HepG2 (cell line): ENCODE measurements at regions not wholly inside any gene's neighbourhood (a gene's known extent, or its start where the extent isn't known, plus 50 kb on each side); places are given as distances from the start of the nearest gene placed in this dataset.

Experiments used
- ATAC-seq: fragments of 200-7000 bp; cut with Tn5 transposase; 3 replicates; pipeline ENCODE4 v1.9.1; 2020; ENCODE audit warnings: mild to moderate bottlenecking, moderate library complexity
- BruUV-seq: library from RNA; stranded (reverse); fragments of 400-500 nt; replicated peaks from 2 replicates; lab custom pipeline; 2021; lab: Mats Ljungman, UMichigan
- CTCF ChIA-PET: fragments of 300-600 bp; formaldehyde crosslinking; extraction: SDS; loops from one replicate; lab custom pipeline; 2021; ENCODE audit warnings: low total read pairs, inconsistent platforms, low intra/inter-chr PET ratio; lab: Yijun Ruan, JAX
- POLR2A ChIA-PET: fragments of 350-600 bp; sonication (Branson Sonifier 250); formaldehyde crosslinking; loops from one replicate; lab custom pipeline; 2020; ENCODE audit warnings: antibody characterized with exemption, inconsistent platforms; lab: Yijun Ruan, JAX
- DNase-seq: peaks from one replicate; pipeline ENCODE4 v3.0.0-alpha.2; 2015; ENCODE audit warnings: low spot score
- FAIRE-seq: peaks from 3 replicates; lab custom pipeline; 2011; peaks lifted over from hg19 to GRCh38; lab: Jason Lieb, UNC
- H2AFZ ChIP-seq: one replicate; pipeline ENCODE4 v1.6.1; 2011; ENCODE audit warnings: low read length, inconsistent platforms
- H3K27ac ChIP-seq: fragments of 300-600 bp; 3 replicates; pipeline ENCODE4 v1.8.0; 2011; ENCODE audit warnings: mixed run types, mild to moderate bottlenecking, mixed read lengths, low read length, inconsistent platforms; ENCODE audit not compliant: insufficient read depth; ENCODE audit errors: extremely low read length
- H3K27me3 ChIP-seq, 2 experiments: fragments of 200-600 bp in 1 of 2; 2 replicates in 1 of 2; 3 replicates in 1 of 2; pipeline versions ENCODE4 v1.6.0 to v1.8.0; 2011; ENCODE audit warnings: low read length in 2 of 2, mild to moderate bottlenecking in 2 of 2, moderate library complexity in 2 of 2, inconsistent platforms in 1 of 2; ENCODE audit not compliant: insufficient read depth in 2 of 2, control insufficient read depth in 1 of 2
- H3K36me3 ChIP-seq, 2 experiments: fragments of 200-600 bp in 1 of 2; replicated peaks in 1 of 2; 2 replicates in 1 of 2; 3 replicates in 1 of 2; pipeline versions ENCODE4 v1.5.1 to v1.8.0; 2011; ENCODE audit warnings: low read length in 2 of 2, inconsistent platforms in 1 of 2; ENCODE audit not compliant: insufficient read depth in 2 of 2, control insufficient read depth in 1 of 2
- H3K4me1 ChIP-seq: 2 replicates; pipeline ENCODE4 v1.5.1; 2012; ENCODE audit warnings: low read length, inconsistent platforms; ENCODE audit not compliant: insufficient read depth
- H3K4me2 ChIP-seq: 2 replicates; pipeline ENCODE4 v1.6.0; 2011; ENCODE audit warnings: low read depth, low read length, inconsistent platforms
- H3K4me3 ChIP-seq, 3 experiments: fragments of 200-600 bp in 1 of 3; sonication (generic), shearing (Covaris generic) in 1 of 3; replicated peaks in 1 of 3; 2 replicates each; pipeline ENCODE4 v1.5.1; 2011 to 2016; ENCODE audit warnings: low read length in 3 of 3, inconsistent platforms in 2 of 3, low read depth in 2 of 3, mild to moderate bottlenecking in 2 of 3, control low read depth in 1 of 3, mixed read lengths in 1 of 3; ENCODE audit not compliant: insufficient read depth in 1 of 3
- H3K79me2 ChIP-seq: one replicate; pipeline ENCODE4 v1.6.1; 2011; ENCODE audit warnings: low read length, inconsistent platforms; ENCODE audit not compliant: insufficient read depth
- H3K9ac ChIP-seq: 2 replicates; pipeline ENCODE4 v1.6.0; 2011; ENCODE audit warnings: mild to moderate bottlenecking, low read depth, low read length, inconsistent platforms; ENCODE audit not compliant: insufficient read depth
- H3K9me3 ChIP-seq: 2 replicates; pipeline ENCODE4 v1.5.1; 2012; ENCODE audit warnings: mild to moderate bottlenecking, low read length
- H4K20me1 ChIP-seq: 2 replicates; pipeline ENCODE4 v1.6.0; 2011; ENCODE audit warnings: inconsistent platforms, mild to moderate bottlenecking, low read length, moderate library complexity; ENCODE audit not compliant: insufficient read depth
- ARID2 ChIP-seq: sonication (generic); formaldehyde crosslinking; IDR thresholded peaks from 2 replicates; pipeline ENCODE4 v1.8.1; 2022; ENCODE audit warnings: mild to moderate bottlenecking, missing genetic modification reagents, borderline replicate concordance
- FOXP1 ChIP-seq, 2 experiments: fragments of 450-650 bp in 1 of 2; IDR thresholded peaks; 2 replicates each; pipeline ENCODE4 v1.6.1; 2017 to 2018; ENCODE audit warnings: antibody characterized with exemption in 1 of 2
- HHEX ChIP-seq: IDR thresholded peaks from 2 replicates; pipeline ENCODE4 v1.6.1; 2016; ENCODE audit warnings: control low read depth
- MLXIP ChIP-seq: sonication (generic); formaldehyde crosslinking; IDR thresholded peaks from 2 replicates; pipeline ENCODE4 v1.9.0; 2021; ENCODE audit warnings: missing genetic modification reagents, borderline replicate concordance
- MTA3 ChIP-seq: sonication (generic); formaldehyde crosslinking; IDR thresholded peaks from 2 replicates; pipeline ENCODE4 v1.4.0; 2020; ENCODE audit warnings: missing genetic modification reagents
- MTF2 ChIP-seq: sonication (generic); formaldehyde crosslinking; IDR thresholded peaks from 2 replicates; pipeline ENCODE4 v1.5.0; 2020; ENCODE audit warnings: missing genetic modification reagents, borderline replicate concordance
- SIX4 ChIP-seq: sonication (generic); formaldehyde crosslinking; IDR thresholded peaks from 2 replicates; pipeline ENCODE4 v1.4.0; 2020; ENCODE audit warnings: missing genetic modification reagents
- SP140L ChIP-seq: sonication (generic); formaldehyde crosslinking; IDR thresholded peaks from 2 replicates; pipeline ENCODE4 v1.4.0; 2020; ENCODE audit warnings: missing genetic modification reagents, borderline replicate concordance
- XRCC5 ChIP-seq: fragments of 200-400 bp; formaldehyde crosslinking; optimal IDR thresholded peaks from 2 replicates; pipeline ENCODE3; 2017; ENCODE audit warnings: mild to moderate bottlenecking, low read length
- ZNF17 ChIP-seq: sonication (generic); formaldehyde crosslinking; IDR thresholded peaks from 2 replicates; pipeline ENCODE4 v1.5.0; 2020; ENCODE audit warnings: mild to moderate bottlenecking, missing genetic modification reagents
- ZNF20 ChIP-seq: sonication (generic); formaldehyde crosslinking; IDR thresholded peaks from 2 replicates; pipeline ENCODE4 v1.4.0; 2020; ENCODE audit warnings: mild to moderate bottlenecking, moderate library complexity, missing genetic modification reagents
- ZNF639 ChIP-seq: conservative IDR thresholded peaks from 2 replicates; pipeline ENCODE4 v1.6.1; 2018; ENCODE audit warnings: missing genetic modification reagents
- ZNF776 ChIP-seq: sonication (generic); formaldehyde crosslinking; IDR thresholded peaks from 2 replicates; pipeline ENCODE4 v1.4.0; 2020; ENCODE audit warnings: mild to moderate bottlenecking, missing genetic modification reagents
- WGBS: methylation state at CpG from one replicate; pipeline ENCODE4 v1.1.6; 2017; ENCODE audit warnings: low lambda C conversion rate; 5-methylcytosine and 5-hydroxymethylcytosine counted together
- in situ Hi-C: cut with HindIII; loops from 2 replicates; pipeline ENCODE4 v1.10.0; 2017; ENCODE audit warnings: low pct_unique_long_range_greater_than_20kb; ENCODE audit not compliant: extremely low pct_ligation_motif_present
- intact Hi-C: fragments of 100-400 bp; cut with micrococcal nuclease; formaldehyde crosslinking; loops from one replicate; pipeline ENCODE4 v1.10.0; 2022; ENCODE audit not compliant: unreplicated experiment
- TF ChIP-seq, protein P1 (sequence below): IDR thresholded peaks from 2 replicates; pipeline ENCODE4 v1.6.1; 2016
- TF ChIP-seq, protein P2 (sequence below): sonication (generic); formaldehyde crosslinking; IDR thresholded peaks from 2 replicates; pipeline ENCODE4 v1.4.0; 2020; ENCODE audit warnings: missing genetic modification reagents, mild to moderate bottlenecking, borderline replicate concordance

DNA sequence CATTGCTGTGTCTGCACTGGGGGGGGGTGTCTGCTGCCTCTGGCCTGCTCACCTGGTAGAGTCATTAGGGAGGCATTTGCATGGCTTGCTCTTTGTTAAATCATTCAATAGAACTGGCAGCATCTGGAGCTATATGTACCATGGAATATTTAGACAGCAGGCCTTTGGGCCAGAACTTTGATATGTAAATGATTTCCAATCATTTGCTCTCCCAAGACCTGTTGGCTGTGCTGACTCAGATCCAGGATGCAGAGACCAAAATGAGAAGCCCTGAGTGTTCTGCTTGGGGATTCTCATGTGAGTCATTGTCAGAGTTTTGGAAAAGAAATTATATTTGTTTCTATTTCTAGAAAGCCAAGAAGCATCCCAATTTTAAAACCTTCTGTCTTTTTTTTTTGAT lies 257.6 kb upstream of the IGFBP3 start (continued):
- no peak for TF ChIP-seq XRCC5
- no peak for TF ChIP-seq HHEX (CRISPR knock-in tag)

DNA sequence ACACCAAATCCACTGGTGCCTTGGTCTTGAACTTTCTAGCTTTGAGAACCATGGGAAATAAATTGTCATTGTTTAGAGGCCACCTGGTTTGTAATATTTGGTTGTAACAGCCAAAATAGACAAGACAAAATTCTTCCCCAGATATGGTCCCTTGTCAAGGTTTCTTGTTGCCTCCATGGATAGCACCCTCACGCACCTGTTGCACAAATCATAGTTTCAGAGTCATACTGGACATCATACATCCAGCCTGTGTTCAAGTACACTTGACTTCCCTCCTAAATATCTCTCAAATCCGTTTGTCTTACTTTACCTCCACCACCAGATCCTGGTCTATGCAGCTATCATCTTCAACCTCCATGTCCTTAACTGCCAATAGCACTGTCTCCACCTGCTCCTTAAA lies 256.7 kb upstream of the IGFBP3 start:
- 2% methylated on average over 2 of the region's 2 CpGs for WGBS
- H3K4me2 ChIP-seq = no peak overlapping the region
- H3K4me3 ChIP-seq = no peak overlapping the region
- no peak for DNase-seq
- H3K36me3 ChIP-seq = no peaks in the 10 kb centered on the region
- no peak for ATAC-seq
- H3K9me3 ChIP-seq = peaks cover 6% of the 10 kb centered on the region; the same call in 1 of the 2 replicates
- H3K4me1 ChIP-seq = no peaks in the 10 kb centered on the region
- ChIA-PET POLR2A (no interaction called here), CTCF (no interaction called here)
- no peaks in the 10 kb centered on the region for H3K79me2 ChIP-seq
- no peaks in the 10 kb centered on the region for H3K27me3 ChIP-seq
- H4K20me1 ChIP-seq = no peaks in the 10 kb centered on the region
- FAIRE-seq = no peak
- no TSS peak for BruUV-seq
- in situ Hi-C loops = no loop called here
- no peak overlapping the region for H3K9ac ChIP-seq
- no peak overlapping the region for H3K27ac ChIP-seq
- intact Hi-C loops = no loop called here
- H2AFZ ChIP-seq = no peak overlapping the region
- TF ChIP-seq, protein P1, sequence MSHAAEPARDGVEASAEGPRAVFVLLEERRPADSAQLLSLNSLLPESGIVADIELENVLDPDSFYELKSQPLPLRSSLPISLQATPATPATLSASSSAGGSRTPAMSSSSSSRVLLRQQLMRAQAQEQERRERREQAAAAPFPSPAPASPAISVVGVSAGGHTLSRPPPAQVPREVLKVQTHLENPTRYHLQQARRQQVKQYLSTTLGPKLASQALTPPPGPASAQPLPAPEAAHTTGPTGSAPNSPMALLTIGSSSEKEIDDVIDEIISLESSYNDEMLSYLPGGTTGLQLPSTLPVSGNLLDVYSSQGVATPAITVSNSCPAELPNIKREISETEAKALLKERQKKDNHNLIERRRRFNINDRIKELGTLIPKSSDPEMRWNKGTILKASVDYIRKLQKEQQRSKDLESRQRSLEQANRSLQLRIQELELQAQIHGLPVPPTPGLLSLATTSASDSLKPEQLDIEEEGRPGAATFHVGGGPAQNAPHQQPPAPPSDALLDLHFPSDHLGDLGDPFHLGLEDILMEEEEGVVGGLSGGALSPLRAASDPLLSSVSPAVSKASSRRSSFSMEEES (CRISPR knock-in tag) = no peak
- TF ChIP-seq MTA3 (no peak), ARID2 (CRISPR knock-in tag) (no peak), MLXIP (CRISPR knock-in tag) (no peak), ZNF17 (CRISPR knock-in tag) (no peak), ZNF776 (CRISPR knock-in tag) (no peak), FOXP1 (IDR thresholded peaks at IDR 0.05) (no peak), FOXP1 (CRISPR knock-in tag; IDR thresholded peaks at IDR 0.05) (no peak), SIX4 (CRISPR knock-in tag) (no peak), MTF2 (CRISPR knock-in tag) (no peak), SP140L (CRISPR knock-in tag) (no peak), ZNF639 (CRISPR knock-in tag) (no peak), ZNF20 (CRISPR knock-in tag) (no peak)
- TF ChIP-seq, protein P2, sequence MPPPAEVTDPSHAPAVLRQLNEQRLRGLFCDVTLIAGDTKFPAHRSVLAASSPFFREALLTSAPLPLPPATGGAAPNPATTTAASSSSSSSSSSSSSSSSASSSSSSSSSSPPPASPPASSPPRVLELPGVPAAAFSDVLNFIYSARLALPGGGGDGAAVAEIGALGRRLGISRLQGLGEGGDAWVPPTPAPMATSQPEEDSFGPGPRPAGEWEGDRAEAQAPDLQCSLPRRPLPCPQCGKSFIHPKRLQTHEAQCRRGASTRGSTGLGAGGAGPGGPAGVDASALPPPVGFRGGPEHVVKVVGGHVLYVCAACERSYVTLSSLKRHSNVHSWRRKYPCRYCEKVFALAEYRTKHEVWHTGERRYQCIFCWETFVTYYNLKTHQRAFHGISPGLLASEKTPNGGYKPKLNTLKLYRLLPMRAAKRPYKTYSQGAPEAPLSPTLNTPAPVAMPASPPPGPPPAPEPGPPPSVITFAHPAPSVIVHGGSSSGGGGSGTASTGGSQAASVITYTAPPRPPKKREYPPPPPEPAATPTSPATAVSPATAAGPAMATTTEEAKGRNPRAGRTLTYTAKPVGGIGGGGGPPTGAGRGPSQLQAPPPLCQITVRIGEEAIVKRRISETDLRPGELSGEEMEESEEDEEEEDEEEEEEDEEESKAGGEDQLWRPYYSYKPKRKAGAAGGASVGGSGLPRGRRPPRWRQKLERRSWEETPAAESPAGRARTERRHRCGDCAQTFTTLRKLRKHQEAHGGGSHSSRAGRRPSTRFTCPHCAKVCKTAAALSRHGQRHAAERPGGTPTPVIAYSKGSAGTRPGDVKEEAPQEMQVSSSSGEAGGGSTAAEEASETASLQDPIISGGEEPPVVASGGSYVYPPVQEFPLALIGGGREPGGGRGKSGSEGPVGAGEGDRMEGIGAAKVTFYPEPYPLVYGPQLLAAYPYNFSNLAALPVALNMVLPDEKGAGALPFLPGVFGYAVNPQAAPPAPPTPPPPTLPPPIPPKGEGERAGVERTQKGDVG (CRISPR knock-in tag) = no peak
